ENCODE measurements at regions not wholly inside any gene's neighbourhood (a gene's known extent, or its start where the extent isn't known, plus 50 kb on each side); places are given as distances from the start of the nearest gene placed in this dataset.

DNA sequence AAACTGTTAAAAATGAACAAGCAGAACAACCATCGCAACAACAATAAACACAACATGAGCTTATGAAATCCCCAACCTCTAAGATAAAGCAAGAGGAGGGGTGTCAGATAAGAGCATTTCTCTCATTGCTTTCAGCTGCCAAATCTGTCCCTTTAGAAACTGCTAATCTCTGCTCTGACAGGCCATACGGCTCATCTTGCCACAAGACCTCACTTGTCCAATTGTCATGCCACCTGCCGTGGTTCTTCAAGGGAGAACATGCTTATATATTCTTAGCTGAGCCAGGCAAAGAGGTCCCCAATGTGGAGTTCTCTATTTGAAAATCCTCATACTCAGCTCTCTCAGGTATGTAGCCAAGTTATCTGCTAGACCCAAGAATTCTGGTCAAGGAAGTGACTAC lies 405.0 kb upstream of the TNC start:
- TF ChIP-seq, protein P1, sequence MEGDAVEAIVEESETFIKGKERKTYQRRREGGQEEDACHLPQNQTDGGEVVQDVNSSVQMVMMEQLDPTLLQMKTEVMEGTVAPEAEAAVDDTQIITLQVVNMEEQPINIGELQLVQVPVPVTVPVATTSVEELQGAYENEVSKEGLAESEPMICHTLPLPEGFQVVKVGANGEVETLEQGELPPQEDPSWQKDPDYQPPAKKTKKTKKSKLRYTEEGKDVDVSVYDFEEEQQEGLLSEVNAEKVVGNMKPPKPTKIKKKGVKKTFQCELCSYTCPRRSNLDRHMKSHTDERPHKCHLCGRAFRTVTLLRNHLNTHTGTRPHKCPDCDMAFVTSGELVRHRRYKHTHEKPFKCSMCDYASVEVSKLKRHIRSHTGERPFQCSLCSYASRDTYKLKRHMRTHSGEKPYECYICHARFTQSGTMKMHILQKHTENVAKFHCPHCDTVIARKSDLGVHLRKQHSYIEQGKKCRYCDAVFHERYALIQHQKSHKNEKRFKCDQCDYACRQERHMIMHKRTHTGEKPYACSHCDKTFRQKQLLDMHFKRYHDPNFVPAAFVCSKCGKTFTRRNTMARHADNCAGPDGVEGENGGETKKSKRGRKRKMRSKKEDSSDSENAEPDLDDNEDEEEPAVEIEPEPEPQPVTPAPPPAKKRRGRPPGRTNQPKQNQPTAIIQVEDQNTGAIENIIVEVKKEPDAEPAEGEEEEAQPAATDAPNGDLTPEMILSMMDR (IDR thresholded peaks at IDR 0.05; ENCODE audit: insufficient read depth, low read length, poor library complexity, severe bottlenecking): no peak
- H3K4me3 ChIP-seq (replicated peaks; ENCODE audit: low read depth, low read length): no peak overlapping the region
- no peaks in the 10 kb centered on the region for H3K36me3 ChIP-seq (ENCODE audit: control insufficient read depth, insufficient read depth, low read length)
- DNase-seq (ENCODE audit: extremely low read depth, insufficient read length): no peak
- no peaks in the 10 kb centered on the region; the same call in 1 of the 2 replicates for H3K27me3 ChIP-seq (replicated peaks; ENCODE audit: control insufficient read depth, insufficient read depth, low read length)

DNA sequence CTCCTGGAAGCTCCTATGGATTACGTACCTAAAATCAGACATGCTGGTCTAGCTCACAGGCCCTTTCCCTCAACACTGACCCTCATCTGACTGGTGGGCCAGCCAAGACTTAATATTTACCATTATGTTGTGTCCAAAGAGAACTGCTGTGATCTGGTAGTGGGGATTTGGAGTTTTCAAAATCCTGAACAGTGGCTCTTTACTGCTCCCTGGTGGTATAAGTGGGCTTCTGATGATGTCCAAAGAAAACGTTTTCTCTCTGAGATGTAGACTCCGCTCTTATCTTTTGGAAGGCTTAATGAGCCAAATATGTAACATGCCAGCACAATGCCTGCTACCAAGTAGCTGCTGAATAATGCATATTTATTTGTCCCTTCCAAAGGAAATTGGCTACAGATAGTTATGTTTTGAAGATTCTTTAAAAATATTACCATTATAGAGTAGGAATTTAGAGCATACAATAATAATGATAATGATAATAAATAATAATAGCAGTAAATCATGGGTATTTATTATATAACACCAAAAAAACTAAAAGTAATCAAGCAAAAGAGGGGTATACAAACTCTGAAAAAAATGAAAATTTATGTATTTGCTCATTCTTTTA lies 406.6 kb upstream of the TNC start:
- Histone ChIP-seq H3K4me3 (replicated peaks; ENCODE audit: low read depth, low read length) (no peak overlapping the region), H3K27me3 (replicated peaks; ENCODE audit: control insufficient read depth, insufficient read depth, low read length) (no peaks in the 10 kb centered on the region; the same call in 1 of the 2 replicates), H3K36me3 (ENCODE audit: control insufficient read depth, insufficient read depth, low read length) (no peaks in the 10 kb centered on the region)
- peak; percentile 1 for DNase-seq (ENCODE audit: extremely low read depth, insufficient read length)
- TF ChIP-seq, protein P1 (IDR thresholded peaks at IDR 0.05; ENCODE audit: insufficient read depth, low read length, poor library complexity, severe bottlenecking): peak; percentile 66

DNA sequence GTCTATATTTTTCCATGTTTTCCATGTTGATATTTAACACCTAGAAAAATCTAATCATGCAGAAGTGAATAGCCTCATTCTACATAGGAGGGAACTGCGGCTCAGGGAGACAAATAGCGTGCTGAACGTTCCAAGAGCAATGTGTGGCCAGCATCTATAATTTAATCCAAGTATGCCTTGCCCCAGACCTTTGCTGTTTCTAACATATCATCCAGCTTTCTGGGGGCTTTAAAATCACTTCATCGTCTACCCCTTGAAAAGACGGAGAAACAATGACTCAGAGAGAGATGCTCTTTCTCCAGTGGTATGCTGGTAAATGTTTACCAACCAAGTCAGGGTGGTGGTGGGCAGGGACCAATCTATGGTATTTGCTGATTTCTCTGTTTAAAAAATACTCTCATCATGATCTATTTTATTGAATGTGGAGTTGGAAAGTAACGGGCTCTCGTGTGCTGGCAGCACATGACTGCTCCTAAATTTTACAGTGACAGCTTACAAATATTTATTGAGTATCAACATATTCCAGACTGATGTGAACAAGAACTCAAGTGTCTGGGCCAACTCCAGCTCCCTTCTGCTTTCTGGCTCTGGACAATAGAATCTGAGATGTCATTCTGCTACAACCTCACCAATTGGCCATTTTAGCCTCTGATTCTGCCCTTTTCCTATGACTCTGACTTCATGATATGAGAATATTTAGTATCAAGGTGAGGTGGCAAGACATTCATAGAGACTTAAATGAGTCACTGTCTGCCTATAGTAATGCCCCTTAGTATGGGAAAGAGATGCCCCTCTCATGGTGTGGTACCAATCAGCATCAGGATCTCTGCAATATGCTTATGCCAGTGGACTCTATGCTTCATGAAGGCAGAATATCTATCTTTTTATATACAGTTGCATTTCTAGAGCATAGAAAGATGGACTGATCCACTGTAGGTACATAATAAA lies 407.4 kb upstream of the TNC start:
- DNase-seq (ENCODE audit: extremely low read depth, insufficient read length): no peak
- no peaks in the 10 kb centered on the region for H3K36me3 ChIP-seq (ENCODE audit: control insufficient read depth, insufficient read depth, low read length)
- no peak overlapping the region for H3K4me3 ChIP-seq (replicated peaks; ENCODE audit: low read depth, low read length)
- no peaks in the 10 kb centered on the region for H3K27me3 ChIP-seq (replicated peaks; ENCODE audit: control insufficient read depth, insufficient read depth, low read length)
- TF ChIP-seq, protein P1 (IDR thresholded peaks at IDR 0.05; ENCODE audit: insufficient read depth, low read length, poor library complexity, severe bottlenecking): no peak

DNA sequence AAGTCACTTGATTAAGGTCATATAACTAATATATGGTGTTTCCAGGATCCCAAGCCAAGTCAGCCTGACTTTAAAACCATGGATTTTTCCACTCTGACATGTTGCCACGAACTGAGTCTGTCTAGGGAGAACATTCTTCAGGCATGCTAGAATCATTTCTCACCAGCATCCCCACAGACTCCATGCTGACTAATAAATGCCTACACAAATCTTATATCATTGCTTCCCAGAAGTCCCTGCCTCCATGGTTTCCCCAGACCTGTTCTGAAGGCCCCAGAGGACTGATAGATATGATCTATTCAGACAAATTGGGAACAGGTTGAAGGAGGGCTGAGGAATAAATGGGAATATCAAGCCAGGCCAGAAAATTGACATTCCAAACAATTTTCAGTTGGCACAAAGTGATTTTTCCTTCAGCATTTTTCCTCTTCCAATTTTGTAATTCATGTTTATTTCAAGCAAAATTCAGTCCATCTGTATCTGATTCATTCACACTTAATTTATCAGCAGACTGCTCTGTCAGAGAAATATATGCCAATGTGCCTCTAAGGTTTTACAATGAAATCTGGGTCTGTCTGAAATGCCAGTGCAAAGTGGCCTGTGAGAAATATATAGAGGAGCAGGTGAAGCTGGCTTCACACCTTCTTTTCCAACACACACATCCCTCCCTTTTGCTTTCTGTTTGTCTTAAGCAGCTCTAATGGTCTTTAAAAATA lies 413.6 kb upstream of the TNC start:
- Histone ChIP-seq H3K36me3 (ENCODE audit: control insufficient read depth, insufficient read depth, low read length) (no peaks in the 10 kb centered on the region), H3K4me3 (replicated peaks; ENCODE audit: low read depth, low read length) (no peak overlapping the region), H3K27me3 (replicated peaks; ENCODE audit: control insufficient read depth, insufficient read depth, low read length) (no peaks in the 10 kb centered on the region)
- TF ChIP-seq, protein P1 (IDR thresholded peaks at IDR 0.05; ENCODE audit: insufficient read depth, low read length, poor library complexity, severe bottlenecking): no peak
- no peak for DNase-seq (ENCODE audit: extremely low read depth, insufficient read length)

DNA sequence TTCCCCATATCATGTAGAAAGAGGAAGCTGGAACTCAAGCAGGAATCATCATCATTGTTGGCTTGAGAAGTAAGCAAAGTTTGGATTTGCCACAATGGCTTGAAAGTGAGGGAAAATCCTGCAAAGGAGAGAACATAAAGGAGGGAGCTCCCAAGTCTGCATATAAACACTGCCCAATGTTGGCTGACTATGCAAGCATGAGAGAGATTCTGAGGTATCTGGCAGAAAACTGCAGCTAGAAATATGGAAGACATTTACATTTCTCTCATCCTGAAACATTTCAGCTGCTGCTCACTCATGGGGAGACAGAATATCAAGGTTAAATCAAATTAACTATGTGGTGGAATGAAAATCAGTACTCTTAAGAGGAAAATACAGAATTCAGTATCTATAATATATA lies 415.6 kb upstream of the TNC start:
- no peaks in the 10 kb centered on the region for H3K36me3 ChIP-seq (ENCODE audit: control insufficient read depth, insufficient read depth, low read length)
- H3K27me3 ChIP-seq (replicated peaks; ENCODE audit: control insufficient read depth, insufficient read depth, low read length): no peaks in the 10 kb centered on the region
- H3K4me3 ChIP-seq (replicated peaks; ENCODE audit: low read depth, low read length): no peak overlapping the region
- DNase-seq (ENCODE audit: extremely low read depth, insufficient read length): no peak
- TF ChIP-seq, protein P1 (IDR thresholded peaks at IDR 0.05; ENCODE audit: insufficient read depth, low read length, poor library complexity, severe bottlenecking): no peak

Data from GM06990 (cell line).